GM12878 (cell line): ENCODE measurements at regions not wholly inside any gene's neighbourhood (a gene's known extent, or its start where the extent isn't known, plus 50 kb on each side); places are given as distances from the start of the nearest gene placed in this dataset.

Source experiments
- ATAC-seq: fragments of 200-7000 bp; cut with Tn5 transposase; 3 replicates; pipeline ENCODE4 v1.9.1; 2020; ENCODE audit warnings: mild to moderate bottlenecking, moderate library complexity
- BruUV-seq: library from RNA; stranded (reverse); fragments of 400-500 nt; replicated peaks from 2 replicates; lab custom pipeline; 2021; lab: Mats Ljungman, UMichigan
- CTCF ChIA-PET: fragments of 300-600 bp; sonication (Branson Sonifier 250); formaldehyde crosslinking; extraction: SDS; loops from one replicate; lab custom pipeline; 2021; ENCODE audit warnings: inconsistent platforms; lab: Yijun Ruan, JAX
- POLR2A ChIA-PET: fragments of 350-600 bp; formaldehyde crosslinking; extraction: SDS; loops from one replicate; lab custom pipeline; 2021; ENCODE audit warnings: inconsistent platforms; lab: Charles Lee
- RAD21 ChIA-PET: fragments of 300-600 bp; sonication (Branson Sonifier 250); formaldehyde crosslinking; loops from one replicate; lab custom pipeline; 2023; ENCODE audit warnings: antibody characterized with exemption; ENCODE audit not compliant: unreplicated experiment; lab: Charles Lee
- SMC1A ChIA-PET: fragments of 300-600 bp; sonication (Branson Sonifier 250); formaldehyde crosslinking; loops from one replicate; lab custom pipeline; 2023; ENCODE audit not compliant: unreplicated experiment, uncharacterized antibody; lab: Charles Lee
- DNase-seq: peaks from one replicate; pipeline ENCODE4 v3.0.0-alpha.2; 2011; ENCODE audit warnings: low read depth, low spot score
- FAIRE-seq: peaks from 3 replicates; lab custom pipeline; 2011; peaks lifted over from hg19 to GRCh38; lab: Jason Lieb, UNC
- H2AFZ ChIP-seq: 2 replicates; pipeline ENCODE4 v1.6.0; 2011; ENCODE audit warnings: low read depth, low read length, control low read depth; ENCODE audit not compliant: control insufficient read depth
- H3K27ac ChIP-seq: 2 replicates; pipeline ENCODE4 v1.5.1; 2011; ENCODE audit warnings: control low read depth; ENCODE audit not compliant: control insufficient read depth, insufficient read depth
- H3K27me3 ChIP-seq, 2 experiments: replicated peaks in 1 of 2; 2 replicates each; pipeline versions ENCODE4 v1.6.0 to v1.6.1; 2011; ENCODE audit warnings: low read length in 1 of 2; ENCODE audit not compliant: control insufficient read depth in 2 of 2, insufficient read depth in 2 of 2
- H3K36me3 ChIP-seq, 2 experiments: 2 replicates each; pipeline ENCODE4 v1.5.1; 2011; ENCODE audit warnings: low read length in 1 of 2; ENCODE audit not compliant: control insufficient read depth in 2 of 2, insufficient read depth in 2 of 2
- H3K4me1 ChIP-seq: 2 replicates; pipeline ENCODE4 v1.6.1; 2011; ENCODE audit warnings: mild to moderate bottlenecking, low read length, moderate library complexity, mixed read lengths; ENCODE audit not compliant: control insufficient read depth, insufficient read depth
- H3K4me2 ChIP-seq: 2 replicates; pipeline ENCODE4 v1.6.0; 2011; ENCODE audit warnings: control low read depth; ENCODE audit not compliant: control insufficient read depth, insufficient read depth
- H3K4me3 ChIP-seq: fragments of 200-600 bp; sonication (generic); 2 replicates; pipeline ENCODE4 v1.5.1; 2016
- H3K79me2 ChIP-seq: 2 replicates; pipeline ENCODE4 v1.6.0; 2011; ENCODE audit warnings: low read length; ENCODE audit not compliant: control insufficient read depth, insufficient read depth
- H3K9ac ChIP-seq: 2 replicates; pipeline ENCODE4 v1.8.0; 2011; ENCODE audit warnings: low read length, control low read depth, mixed read lengths; ENCODE audit not compliant: control insufficient read depth, insufficient read depth
- H3K9me3 ChIP-seq: replicated peaks from 3 replicates; pipeline ENCODE4 v1.5.1; 2011; ENCODE audit warnings: mild to moderate bottlenecking, low read length; ENCODE audit not compliant: control insufficient read depth, insufficient read depth
- H4K20me1 ChIP-seq: 2 replicates; pipeline ENCODE4 v1.6.0; 2011; ENCODE audit not compliant: control insufficient read depth, insufficient read depth
- BCL3 ChIP-seq: IDR thresholded peaks from 2 replicates; pipeline ENCODE4 v1.6.1; 2011; ENCODE audit warnings: borderline replicate concordance, low read depth, mild to moderate bottlenecking, moderate library complexity, low read length; ENCODE audit not compliant: insufficient read depth, poor library complexity, severe bottlenecking
- CBX5 ChIP-seq: sonication (generic); IDR thresholded peaks from 2 replicates; pipeline ENCODE4 v1.6.1; 2016; ENCODE audit warnings: low read depth, moderate library complexity, mild to moderate bottlenecking, inconsistent platforms
- CHD2 ChIP-seq: IDR thresholded peaks from 2 replicates; pipeline ENCODE4 v1.6.1; 2011; ENCODE audit warnings: low read depth, low read length, improper control_type of control experiment, borderline replicate concordance
- EED ChIP-seq: sonication (generic); IDR thresholded peaks from 2 replicates; pipeline ENCODE4 v1.6.1; 2016; ENCODE audit warnings: antibody characterized with exemption, low read depth
- FOXK2 ChIP-seq: fragments of 450-650 bp; IDR thresholded peaks from 2 replicates; pipeline ENCODE4 v1.6.1; 2017; ENCODE audit warnings: mild to moderate bottlenecking, moderate library complexity
- IKZF1 ChIP-seq: fragments of 450-650 bp; conservative IDR thresholded peaks from 2 replicates; pipeline ENCODE4 v1.6.1; 2017; ENCODE audit warnings: antibody characterized with exemption, mild to moderate bottlenecking
- IRF5 ChIP-seq: fragments of 450-650 bp; IDR thresholded peaks from 2 replicates; pipeline ENCODE4 v1.6.1; 2017; ENCODE audit warnings: borderline replicate concordance
- KAT2A ChIP-seq: conservative IDR thresholded peaks from 2 replicates; pipeline ENCODE4 v1.6.1; 2011; ENCODE audit warnings: low read depth, low read length; ENCODE audit not compliant: control insufficient read depth
- MEF2A ChIP-seq: IDR thresholded peaks from 2 replicates; pipeline ENCODE4 v1.6.1; 2011; ENCODE audit warnings: low read depth, mild to moderate bottlenecking, low read length, moderate library complexity; ENCODE audit not compliant: insufficient read depth
- NBN ChIP-seq: fragments of 450-650 bp; IDR thresholded peaks from 2 replicates; pipeline ENCODE4 v1.6.1; 2016
- PAX8 ChIP-seq: fragments of 450-650 bp; IDR thresholded peaks from 2 replicates; pipeline ENCODE4 v1.6.1; 2017; ENCODE audit warnings: mild to moderate bottlenecking, moderate library complexity
- RUNX3 ChIP-seq: IDR thresholded peaks from 2 replicates; pipeline ENCODE4 v1.6.1; 2012; ENCODE audit warnings: low read length, inconsistent platforms
- SIX5 ChIP-seq: IDR thresholded peaks from 2 replicates; pipeline ENCODE4 v1.6.1; 2011; ENCODE audit warnings: mild to moderate bottlenecking, low read depth, low read length, moderate library complexity; ENCODE audit not compliant: severe bottlenecking
- SP1 ChIP-seq: IDR thresholded peaks from one replicate; pipeline ENCODE4 v1.6.1; 2011; ENCODE audit warnings: low read depth, low read length
- SREBF2 ChIP-seq: IDR thresholded peaks from 2 replicates; pipeline ENCODE4 v1.6.1; 2012; ENCODE audit warnings: mild to moderate bottlenecking, low read length
- WGBS: methylation state at CpG from one replicate; pipeline ENCODE4 v1.1.6; 2016; ENCODE audit warnings: low lambda C conversion rate; ENCODE audit not compliant: insufficient replicate concordance, insufficient coverage; ENCODE audit errors: missing lambda C conversion rate; 5-methylcytosine and 5-hydroxymethylcytosine counted together
- in situ Hi-C: fragments of 300-500 bp; cut with MboI; formaldehyde crosslinking; loops from 9 replicates; pipeline ENCODE4 v1.14.3; 2018; ENCODE audit warnings: mixed read lengths
- intact Hi-C: fragments of 100-400 bp; cut with micrococcal nuclease; formaldehyde crosslinking; loops from one replicate; pipeline ENCODE4 v1.14.2; 2022; ENCODE audit not compliant: unreplicated experiment

- ChIA-PET CTCF (no interaction called here), POLR2A (no interaction called here), RAD21 (no interaction called here), SMC1A (interaction anchor here (1.2 kb wide), 1 partner anchor 1287 kb away, joined by 3 read pairs; no protein-coding TSS in a partner anchor)
- Histone ChIP-seq H3K9ac (no peak overlapping the region), H3K79me2 (no peaks in the 10 kb centered on the region), H3K4me1 (no peaks in the 10 kb centered on the region), H3K27ac (no peak overlapping the region), H3K27me3 (no peaks in the 10 kb centered on the region), H3K4me3 (no peak overlapping the region), H3K4me2 (no peak overlapping the region), H4K20me1 (no peaks in the 10 kb centered on the region), H3K9me3 (no peaks in the 10 kb centered on the region), H2AFZ (no peak overlapping the region), H3K36me3 (no peaks in the 10 kb centered on the region)
- in situ Hi-C loops (no loop called here), intact Hi-C loops (no loop called here)
- ATAC-seq (no peak), DNase-seq (no peak), FAIRE-seq (no peak)
- BruUV-seq, result no TSS peak
- TF ChIP-seq EED, result no peak
- no peak for TF ChIP-seq SP1
- no peak for TF ChIP-seq RUNX3
- TF ChIP-seq NBN, result no peak
- no peak for TF ChIP-seq BCL3
- no peak for TF ChIP-seq FOXK2
- no peak for TF ChIP-seq IRF5
- TF ChIP-seq KAT2A, result no peak
- no peak for TF ChIP-seq IKZF1
- no peak for TF ChIP-seq MEF2A
- no peak for TF ChIP-seq SIX5
- TF ChIP-seq PAX8, result no peak
- no peak for TF ChIP-seq CHD2
- TF ChIP-seq CBX5, result no peak
- TF ChIP-seq SREBF2, result no peak
- WGBS, result 40% methylated on average over 4 of the region's 4 CpGs
These were observed 498.1 kb downstream of the KLF5 start for GRCh38 chr13:73556902-73557301.
